Astrocyte of the spinal cord (primary cell): ENCODE measurements at regions not wholly inside any gene's neighbourhood (a gene's known extent, or its start where the extent isn't known, plus 50 kb on each side); places are given as distances from the start of the nearest gene placed in this dataset.

Experiments
- DNase-seq: peaks from one replicate; pipeline ENCODE4 v3.0.0; 2011; ENCODE audit warnings: low read depth, low spot score
- H3K4me3 ChIP-seq: 2 replicates; pipeline ENCODE4 v1.5.1; 2011; ENCODE audit warnings: low read depth, mild to moderate bottlenecking, low read length, moderate library complexity
- CTCF ChIP-seq: IDR thresholded peaks from 2 replicates; pipeline ENCODE4 v1.5.1; 2012; ENCODE audit warnings: low read depth, mild to moderate bottlenecking, low read length, inconsistent platforms
- in situ Hi-C: cut with HindIII; loops from 2 replicates; pipeline ENCODE4 v1.10.0; 2017; ENCODE audit warnings: low sequenced_read_pairs

GRCh38 chr4:36930562-36931111 lies 313.9 kb upstream of the NWD2 start:
- no peak overlapping the region for H3K4me3 ChIP-seq
- TF ChIP-seq CTCF: no peak
- in situ Hi-C loops: no loop called here
- no peak for DNase-seq

GRCh38 chr4:36944232-36944631 lies 300.3 kb upstream of the NWD2 start:
- no peak for TF ChIP-seq CTCF
- DNase-seq: no peak
- in situ Hi-C loops: no loop called here
- no peak overlapping the region for H3K4me3 ChIP-seq

- DNase-seq: no peak
- in situ Hi-C loops: no loop called here
- no peak for TF ChIP-seq CTCF
- no peak overlapping the region for H3K4me3 ChIP-seq
Measured at GRCh38 chr4:36961420-36961819, 283.1 kb upstream of the NWD2 start.

- in situ Hi-C loops: no loop called here
- no peak for TF ChIP-seq CTCF
- H3K4me3 ChIP-seq: no peak overlapping the region
Measured at GRCh38 chr4:36966756-36967460, 277.6 kb upstream of the NWD2 start.

GRCh38 chr4:36979533-36979932 lies 265.0 kb upstream of the NWD2 start:
- TF ChIP-seq CTCF: no peak
- no peak overlapping the region for H3K4me3 ChIP-seq
- in situ Hi-C loops: no loop called here
- DNase-seq: no peak

More at GRCh38 chr4:36966756-36967460, 277.6 kb upstream of the NWD2 start:
- no peak for DNase-seq

GRCh38 chr4:36990128-36990872 lies 254.2 kb upstream of the NWD2 start:
- in situ Hi-C loops: no loop called here

More at GRCh38 chr4:36990128-36990872, 254.2 kb upstream of the NWD2 start:
- TF ChIP-seq CTCF: no peak
- DNase-seq: no peak
- H3K4me3 ChIP-seq: no peak overlapping the region
